ENCODE measurements at regions not wholly inside any gene's neighbourhood (a gene's known extent, or its start where the extent isn't known, plus 50 kb on each side); places are given as distances from the start of the nearest gene placed in this dataset.
"Not testable (repeated sequence)": the region's sequence is repeated elsewhere in the genome, so short reads cannot be mapped to it uniquely, and the experiment has no call there.

DNA sequence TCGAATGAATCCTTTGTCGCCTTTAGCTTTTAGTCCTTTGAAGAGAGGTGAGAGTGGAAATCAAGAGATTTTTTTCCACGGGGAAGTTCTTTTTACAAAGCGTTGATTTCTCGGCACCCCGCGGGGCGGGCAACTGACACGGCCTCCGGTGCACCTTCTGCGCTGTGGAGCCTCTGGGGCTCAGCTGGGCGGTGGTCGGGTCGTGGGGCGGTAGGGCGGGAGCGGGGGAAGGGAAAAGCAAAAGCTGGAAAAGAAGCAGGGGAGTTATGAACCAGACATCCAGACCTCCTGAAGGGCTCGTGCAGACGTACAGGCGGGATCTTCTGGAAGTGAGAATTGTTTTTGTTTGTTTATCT, 63.3 kb downstream of the PPIAL4C start:
- H3K27me3 ChIP-seq (ENCODE audit: insufficient read depth, low read length, poor library complexity, severe bottlenecking); H3F3A ChIP-seq (ENCODE audit: low read depth); H3K9me3 ChIP-seq (ENCODE audit: insufficient read depth, low read depth, low read length); H3K4me2 ChIP-seq (ENCODE audit: low read depth, low read length, poor library complexity, severe bottlenecking); H3K4me1 ChIP-seq (ENCODE audit: insufficient read depth, low read length, poor library complexity, severe bottlenecking); H3K9ac ChIP-seq (ENCODE audit: low read depth, low read length, poor library complexity, severe bottlenecking); H3K36me3 ChIP-seq (ENCODE audit: insufficient read depth, low read length); H3K9me2 ChIP-seq (replicated peaks; ENCODE audit: low read depth, low read length); H3K4me3 ChIP-seq (ENCODE audit: low read length, poor library complexity, severe bottlenecking); H2AFZ ChIP-seq (ENCODE audit: low read length); H4K20me1 ChIP-seq (ENCODE audit: insufficient read depth, low read length, poor library complexity, severe bottlenecking); H3K79me2 ChIP-seq (ENCODE audit: insufficient read depth, low read length): not testable (repeated sequence)

DNA sequence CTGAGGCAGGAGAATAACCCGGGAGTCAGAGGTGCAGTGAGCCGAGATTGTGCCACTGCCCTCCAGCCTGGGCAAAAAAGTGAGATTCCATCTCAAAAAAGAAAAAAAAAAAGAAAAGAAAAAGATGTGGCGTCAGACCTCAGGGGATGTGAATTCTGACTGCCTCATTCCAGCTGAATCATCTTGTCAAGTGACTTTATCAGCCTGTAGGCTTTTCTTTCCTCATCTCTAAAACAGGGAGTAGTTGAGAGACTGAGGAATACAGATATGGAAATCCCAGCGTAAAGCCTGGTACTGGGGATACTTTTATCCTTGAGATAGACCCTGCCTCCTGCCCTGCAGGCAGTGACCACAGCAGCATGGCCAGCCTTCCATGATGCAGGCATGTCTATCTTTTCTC, 74.1 kb downstream of the PPIAL4C start:
- not testable (repeated sequence) for H3K36me3 ChIP-seq (ENCODE audit: insufficient read depth, low read length); H2AFZ ChIP-seq (ENCODE audit: low read length); H3K9me2 ChIP-seq (replicated peaks; ENCODE audit: low read depth, low read length)

GRCh38 chr1:149658175-149658574, 74.5 kb downstream of the PPIAL4C start:
- not testable (repeated sequence) for H3K4me3 ChIP-seq (ENCODE audit: low read length, poor library complexity, severe bottlenecking); H3K27me3 ChIP-seq (ENCODE audit: insufficient read depth, low read length, poor library complexity, severe bottlenecking); H3K4me2 ChIP-seq (ENCODE audit: low read depth, low read length, poor library complexity, severe bottlenecking); H3K4me1 ChIP-seq (ENCODE audit: insufficient read depth, low read length, poor library complexity, severe bottlenecking); H3K79me2 ChIP-seq (ENCODE audit: insufficient read depth, low read length); H3K36me3 ChIP-seq (ENCODE audit: insufficient read depth, low read length); H3K9ac ChIP-seq (ENCODE audit: low read depth, low read length, poor library complexity, severe bottlenecking); H3K9me3 ChIP-seq (ENCODE audit: insufficient read depth, low read depth, low read length); H3F3A ChIP-seq (ENCODE audit: low read depth); H2AFZ ChIP-seq (ENCODE audit: low read length); H3K9me2 ChIP-seq (replicated peaks; ENCODE audit: low read depth, low read length); H4K20me1 ChIP-seq (ENCODE audit: insufficient read depth, low read length, poor library complexity, severe bottlenecking)

More for the DNA sequence above, 74.1 kb downstream of the PPIAL4C start:
- not testable (repeated sequence) for H3F3A ChIP-seq (ENCODE audit: low read depth); H3K9ac ChIP-seq (ENCODE audit: low read depth, low read length, poor library complexity, severe bottlenecking); H3K4me1 ChIP-seq (ENCODE audit: insufficient read depth, low read length, poor library complexity, severe bottlenecking); H3K79me2 ChIP-seq (ENCODE audit: insufficient read depth, low read length); H4K20me1 ChIP-seq (ENCODE audit: insufficient read depth, low read length, poor library complexity, severe bottlenecking); H3K9me3 ChIP-seq (ENCODE audit: insufficient read depth, low read depth, low read length); H3K4me3 ChIP-seq (ENCODE audit: low read length, poor library complexity, severe bottlenecking); H3K27me3 ChIP-seq (ENCODE audit: insufficient read depth, low read length, poor library complexity, severe bottlenecking); H3K4me2 ChIP-seq (ENCODE audit: low read depth, low read length, poor library complexity, severe bottlenecking)

- H3K27me3 ChIP-seq (ENCODE audit: insufficient read depth, low read length, poor library complexity, severe bottlenecking); H3K9me2 ChIP-seq (replicated peaks; ENCODE audit: low read depth, low read length); H2AFZ ChIP-seq (ENCODE audit: low read length); H3K9me3 ChIP-seq (ENCODE audit: insufficient read depth, low read depth, low read length); H3K79me2 ChIP-seq (ENCODE audit: insufficient read depth, low read length); H3K9ac ChIP-seq (ENCODE audit: low read depth, low read length, poor library complexity, severe bottlenecking); H3K4me3 ChIP-seq (ENCODE audit: low read length, poor library complexity, severe bottlenecking); H3K4me1 ChIP-seq (ENCODE audit: insufficient read depth, low read length, poor library complexity, severe bottlenecking); H3K4me2 ChIP-seq (ENCODE audit: low read depth, low read length, poor library complexity, severe bottlenecking); H3K36me3 ChIP-seq (ENCODE audit: insufficient read depth, low read length); H4K20me1 ChIP-seq (ENCODE audit: insufficient read depth, low read length, poor library complexity, severe bottlenecking); H3F3A ChIP-seq (ENCODE audit: low read depth): not testable (repeated sequence)
Observed at GRCh38 chr1:149664624-149665023, 81.0 kb downstream of the PPIAL4C start.

- H3K9me3 ChIP-seq (ENCODE audit: insufficient read depth, low read depth, low read length); H3K4me1 ChIP-seq (ENCODE audit: insufficient read depth, low read length, poor library complexity, severe bottlenecking); H3K27me3 ChIP-seq (ENCODE audit: insufficient read depth, low read length, poor library complexity, severe bottlenecking); H3K9me2 ChIP-seq (replicated peaks; ENCODE audit: low read depth, low read length); H3F3A ChIP-seq (ENCODE audit: low read depth); H2AFZ ChIP-seq (ENCODE audit: low read length); H4K20me1 ChIP-seq (ENCODE audit: insufficient read depth, low read length, poor library complexity, severe bottlenecking); H3K79me2 ChIP-seq (ENCODE audit: insufficient read depth, low read length); H3K36me3 ChIP-seq (ENCODE audit: insufficient read depth, low read length); H3K9ac ChIP-seq (ENCODE audit: low read depth, low read length, poor library complexity, severe bottlenecking); H3K4me2 ChIP-seq (ENCODE audit: low read depth, low read length, poor library complexity, severe bottlenecking); H3K4me3 ChIP-seq (ENCODE audit: low read length, poor library complexity, severe bottlenecking): not testable (repeated sequence)
Observed at GRCh38 chr1:149665033-149665432, 81.4 kb downstream of the PPIAL4C start.

- H3F3A ChIP-seq (ENCODE audit: low read depth); H3K4me1 ChIP-seq (ENCODE audit: insufficient read depth, low read length, poor library complexity, severe bottlenecking); H4K20me1 ChIP-seq (ENCODE audit: insufficient read depth, low read length, poor library complexity, severe bottlenecking); H3K36me3 ChIP-seq (ENCODE audit: insufficient read depth, low read length); H3K4me2 ChIP-seq (ENCODE audit: low read depth, low read length, poor library complexity, severe bottlenecking); H3K4me3 ChIP-seq (ENCODE audit: low read length, poor library complexity, severe bottlenecking); H3K9me2 ChIP-seq (replicated peaks; ENCODE audit: low read depth, low read length); H3K79me2 ChIP-seq (ENCODE audit: insufficient read depth, low read length); H3K9me3 ChIP-seq (ENCODE audit: insufficient read depth, low read depth, low read length); H3K9ac ChIP-seq (ENCODE audit: low read depth, low read length, poor library complexity, severe bottlenecking); H3K27me3 ChIP-seq (ENCODE audit: insufficient read depth, low read length, poor library complexity, severe bottlenecking); H2AFZ ChIP-seq (ENCODE audit: low read length): not testable (repeated sequence)
Observed at GRCh38 chr1:149665528-149665927, 81.9 kb downstream of the PPIAL4C start.

DNA sequence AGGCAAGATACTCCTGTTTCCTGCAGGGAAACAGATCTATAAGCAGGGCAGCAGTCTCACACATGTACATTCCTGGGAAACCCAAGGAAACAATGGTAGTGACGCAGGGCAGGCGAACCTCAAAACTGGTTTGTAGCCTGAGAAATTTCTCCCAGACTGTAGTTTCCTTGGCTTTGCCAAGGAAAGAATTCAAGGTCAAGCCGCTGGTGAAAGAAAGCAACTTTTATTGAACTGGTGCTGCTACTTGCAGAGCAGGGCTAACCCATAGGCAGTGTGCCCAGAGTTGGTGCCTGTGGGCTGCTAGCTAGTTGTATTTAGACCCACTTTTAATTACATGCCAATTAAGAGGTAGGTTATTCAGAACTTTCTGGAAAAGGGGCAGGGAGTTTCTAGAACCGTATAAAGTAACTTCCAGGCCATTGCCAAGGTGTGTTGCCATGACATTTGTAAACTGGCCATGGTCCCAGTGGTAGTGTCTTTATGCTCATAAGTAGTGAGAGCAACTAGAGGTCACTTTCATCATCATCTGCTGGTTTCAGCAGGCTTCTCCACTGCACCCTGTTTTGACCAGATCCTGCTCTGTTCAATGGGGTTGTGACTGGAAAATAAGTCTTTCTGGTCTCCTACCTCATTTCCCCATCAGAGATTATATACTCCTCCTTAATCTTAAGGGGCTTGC, 89.7 kb downstream of the PPIAL4C start:
- H3K4me1 ChIP-seq (ENCODE audit: insufficient read depth, low read length, poor library complexity, severe bottlenecking); H3K9me3 ChIP-seq (ENCODE audit: insufficient read depth, low read depth, low read length); H3K9me2 ChIP-seq (replicated peaks; ENCODE audit: low read depth, low read length); H3F3A ChIP-seq (ENCODE audit: low read depth); H3K79me2 ChIP-seq (ENCODE audit: insufficient read depth, low read length); H3K4me3 ChIP-seq (ENCODE audit: low read length, poor library complexity, severe bottlenecking); H4K20me1 ChIP-seq (ENCODE audit: insufficient read depth, low read length, poor library complexity, severe bottlenecking); H3K36me3 ChIP-seq (ENCODE audit: insufficient read depth, low read length); H3K9ac ChIP-seq (ENCODE audit: low read depth, low read length, poor library complexity, severe bottlenecking); H2AFZ ChIP-seq (ENCODE audit: low read length); H3K27me3 ChIP-seq (ENCODE audit: insufficient read depth, low read length, poor library complexity, severe bottlenecking); H3K4me2 ChIP-seq (ENCODE audit: low read depth, low read length, poor library complexity, severe bottlenecking): not testable (repeated sequence)

DNA sequence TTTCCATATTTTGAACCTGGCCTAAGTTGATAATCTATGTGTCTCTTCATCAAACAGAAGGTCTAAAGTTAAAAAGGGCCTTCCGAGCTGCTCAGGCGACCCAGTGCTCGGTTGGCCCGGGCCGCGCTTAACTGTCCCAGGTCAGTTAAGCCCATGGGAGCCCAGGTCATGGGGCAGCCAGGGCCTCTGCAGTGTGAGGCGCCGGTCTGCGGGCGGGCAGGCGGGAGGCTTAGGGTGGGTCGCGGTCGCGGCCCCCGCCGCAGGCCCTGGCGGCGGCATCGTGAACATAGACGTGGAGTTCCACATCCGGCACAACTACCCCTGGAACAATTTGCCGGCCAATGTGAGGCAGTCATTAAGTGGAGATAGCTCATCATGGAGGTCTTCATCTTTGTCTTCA, 91.3 kb downstream of the PPIAL4C start:
- not testable (repeated sequence) for H3K9ac ChIP-seq (ENCODE audit: low read depth, low read length, poor library complexity, severe bottlenecking); H3F3A ChIP-seq (ENCODE audit: low read depth); H3K4me2 ChIP-seq (ENCODE audit: low read depth, low read length, poor library complexity, severe bottlenecking); H3K27me3 ChIP-seq (ENCODE audit: insufficient read depth, low read length, poor library complexity, severe bottlenecking); H3K4me1 ChIP-seq (ENCODE audit: insufficient read depth, low read length, poor library complexity, severe bottlenecking); H3K36me3 ChIP-seq (ENCODE audit: insufficient read depth, low read length); H3K9me3 ChIP-seq (ENCODE audit: insufficient read depth, low read depth, low read length); H3K79me2 ChIP-seq (ENCODE audit: insufficient read depth, low read length); H3K9me2 ChIP-seq (replicated peaks; ENCODE audit: low read depth, low read length); H4K20me1 ChIP-seq (ENCODE audit: insufficient read depth, low read length, poor library complexity, severe bottlenecking); H2AFZ ChIP-seq (ENCODE audit: low read length); H3K4me3 ChIP-seq (ENCODE audit: low read length, poor library complexity, severe bottlenecking)

All from Loucy (cell line).